Psoas muscle (tissue), 7 donors: ENCODE measurements at regions not wholly inside any gene's neighbourhood (a gene's known extent, or its start where the extent isn't known, plus 50 kb on each side); places are given as distances from the start of the nearest gene placed in this dataset.

Source experiments
- ATAC-seq, 4 donors: fragments of 200-7000 bp; cut with Tn5 transposase; one replicate each; pipeline ENCODE4 v1.9.1; 2020; ENCODE audit warnings: moderate library complexity in 3 of 4, mild to moderate bottlenecking in 2 of 4
- DNase-seq, 2 donors: peaks; one replicate each; pipeline ENCODE4 v3.0.0-alpha.2; 2020
- H3K27ac ChIP-seq: fragments of 200-600 bp; one replicate; pipeline ENCODE4 v1.8.0; 2022
- H3K27me3 ChIP-seq, 3 donors: fragments of 200-600 bp in 1 of 3; one replicate each; pipeline versions ENCODE4 v1.6.1 to v1.8.0; 2013 to 2022; ENCODE audit warnings: low read length in 2 of 3, mild to moderate bottlenecking in 2 of 3, moderate library complexity in 1 of 3; ENCODE audit not compliant: insufficient read depth in 3 of 3
- H3K36me3 ChIP-seq, 2 donors: fragments of 200-600 bp in 1 of 2; one replicate each; pipeline versions ENCODE4 v1.6.1 to v1.8.0; 2013 to 2022; ENCODE audit warnings: low read depth in 1 of 2, mild to moderate bottlenecking in 1 of 2, moderate library complexity in 1 of 2; ENCODE audit not compliant: insufficient read depth in 1 of 2
- H3K4me1 ChIP-seq: fragments of 200-600 bp; one replicate; pipeline ENCODE4 v1.8.0; 2022
- H3K4me3 ChIP-seq: fragments of 200-600 bp; one replicate; pipeline ENCODE4 v1.8.0; 2022; ENCODE audit warnings: mild to moderate bottlenecking
- H3K9me3 ChIP-seq: fragments of 200-600 bp; one replicate; pipeline ENCODE4 v1.8.0; 2022
- CTCF ChIP-seq: fragments of 200-600 bp; IDR thresholded peaks from one replicate; pipeline ENCODE4 v1.8.0; 2022; ENCODE audit warnings: antibody characterized with exemption
- WGBS, 3 donors: extraction: QIAGEN DNeasy Blood & Tissue Kit; methylation state at CpG; one replicate each; pipeline versions ENCODE4 v1.1.6 to v1.1.7; 2013; 5-methylcytosine and 5-hydroxymethylcytosine counted together
- intact Hi-C, 2 donors: fragments of 100-400 bp; cut with DNase I; formaldehyde crosslinking; loops; one replicate each; pipeline versions ENCODE4 v1.11.0 to v1.14.2; 2022
- donor health status: healthy with polysubstance abuse.
- donor health status: DM: no; HTN: no; CAD: no; lungs with moderate emphysema.
- donor health status: Bipolar disorder and iron deficiency.
- donor health status: healthy.
- donor health status: DM: yes; HTN: yes; CAD: no.
- donor health status: DM: no; HTN: no; CAD: no.
- donor health status: DM: yes; HTN: yes; CAD: no.

- Histone ChIP-seq H3K4me3 (no peak overlapping the region), H3K36me3 (no peaks in the 10 kb centered on the region), H3K4me1 (no peaks in the 10 kb centered on the region), H3K9me3 (no peaks in the 10 kb centered on the region), H3K27ac (no peak overlapping the region), H3K27me3 (no peaks in the 10 kb centered on the region)
- TF ChIP-seq CTCF: no peak
- ATAC-seq (no peak), DNase-seq (no peak)
- intact Hi-C loops: no loop called here
- WGBS, 3 donors: 65 to 86% (median 77%) methylated on average over 1 of the region's 1 CpG
These were observed 149.7 kb upstream of the GRIA1 start for GRCh38 chr5:153340738-153341137.

GRCh38 chr5:153342487-153342886 lies 148.0 kb upstream of the GRIA1 start:
- Histone ChIP-seq H3K4me3 (no peak overlapping the region), H3K27ac (no peak overlapping the region), H3K4me1 (no peaks in the 10 kb centered on the region), H3K36me3 (no peaks in the 10 kb centered on the region), H3K27me3 (no peaks in the 10 kb centered on the region), H3K9me3 (no peaks in the 10 kb centered on the region)
- intact Hi-C loops: no loop called here
- TF ChIP-seq CTCF: no peak
- DNase-seq (no peak), ATAC-seq (no peak)
- 46 to 68% (median 53%) methylated on average over 1 of the region's 1 CpG for WGBS, 3 donors

GRCh38 chr5:153347611-153348010 lies 142.9 kb upstream of the GRIA1 start:
- WGBS, 3 donors: 30 to 50% (median 37%) methylated on average over 1 of the region's 1 CpG
- Histone ChIP-seq H3K27ac (no peak overlapping the region), H3K9me3 (no peaks in the 10 kb centered on the region), H3K36me3 (no peaks in the 10 kb centered on the region), H3K4me3 (no peak overlapping the region), H3K4me1 (no peaks in the 10 kb centered on the region), H3K27me3 (no peaks in the 10 kb centered on the region)
- DNase-seq: no peak
- intact Hi-C loops: no loop called here
- ATAC-seq: no peak
- no peak for TF ChIP-seq CTCF

GRCh38 chr5:153350175-153350883 lies 140.1 kb upstream of the GRIA1 start:
- 26 to 30% (median 26%) methylated on average over 5 of the region's 5 CpGs for WGBS, 3 donors
- no peaks in the 10 kb centered on the region for H3K27me3 ChIP-seq

More at GRCh38 chr5:153350175-153350883, 140.1 kb upstream of the GRIA1 start:
- Histone ChIP-seq H3K4me3 (no peak overlapping the region), H3K4me1 (no peaks in the 10 kb centered on the region), H3K27ac (no peak overlapping the region), H3K9me3 (no peaks in the 10 kb centered on the region), H3K36me3 (no peaks in the 10 kb centered on the region)
- DNase-seq: no peak
- TF ChIP-seq CTCF: no peak
- no peak for ATAC-seq
- intact Hi-C loops: no loop called here
